ENCODE measurements at regions not wholly inside any gene's neighbourhood (a gene's known extent, or its start where the extent isn't known, plus 50 kb on each side); places are given as distances from the start of the nearest gene placed in this dataset.

- TF ChIP-seq CTCF (IDR thresholded peaks at IDR 0.05): no peak
- no peak for TF ChIP-seq POLR2A (IDR thresholded peaks at IDR 0.05)
Measured at GRCh38 chr1:70897273-70897672, 150.3 kb downstream of the PTGER3 start.

All from thyroid gland (tissue), 4 donors.